Stimulated activated naive CD4-positive, alpha-beta T cell (primary cell): ENCODE measurements at regions not wholly inside any gene's neighbourhood (a gene's known extent, or its start where the extent isn't known, plus 50 kb on each side); places are given as distances from the start of the nearest gene placed in this dataset.

ENCODE experiments used
- DNase-seq, 6 experiments: peaks; one replicate each; lab custom pipeline; 2025; lab: John Stamatoyannopoulos, UW

- no peak for DNase-seq
Measured at GRCh38 chr3:3240986-3241385, 61.5 kb upstream of the CRBN start.

- no peak for DNase-seq
Measured at GRCh38 chr3:3237979-3238378, 58.5 kb upstream of the CRBN start.

- no peak for DNase-seq
Measured at GRCh38 chr3:3232251-3232650, 52.8 kb upstream of the CRBN start.
